ENCODE measurements at regions not wholly inside any gene's neighbourhood (a gene's known extent, or its start where the extent isn't known, plus 50 kb on each side); places are given as distances from the start of the nearest gene placed in this dataset.

GRCh38 chr1:70863239-70863638 lies 184.4 kb downstream of the PTGER3 start:
- H3K79me2 ChIP-seq = no peaks in the 10 kb centered on the region
- no peaks in the 10 kb centered on the region for H3K9me3 ChIP-seq (ENCODE audit: low read depth)
- H2AFZ ChIP-seq = no peak overlapping the region
- no peak overlapping the region for H3K4me2 ChIP-seq
- H4K20me1 ChIP-seq (ENCODE audit: insufficient read depth, poor library complexity, severe bottlenecking) = no peaks in the 10 kb centered on the region
- TF ChIP-seq EZH2phosphoT487 (IDR thresholded peaks at IDR 0.05; ENCODE audit: low read depth, severe bottlenecking, unreplicated experiment) (no peak), EZH2 (IDR thresholded peaks at IDR 0.05; ENCODE audit: borderline replicate concordance) (no peak), CTCF (IDR thresholded peaks at IDR 0.05; ENCODE audit: poor library complexity) (no peak)
- DNase-seq (ENCODE audit: low spot score) = no peak
- 77% methylated on average over 1 of the region's 1 CpG for WGBS (ENCODE audit: low lambda C conversion rate, missing lambda C conversion rate)
- H3K9me2 ChIP-seq (replicated peaks; ENCODE audit: insufficient read depth) = no peaks in the 10 kb centered on the region
- H3K4me3 ChIP-seq = no peak overlapping the region
- no peaks in the 10 kb centered on the region for H3K36me3 ChIP-seq (replicated peaks; ENCODE audit: insufficient read depth, low read depth)
- H3K27me3 ChIP-seq = no peaks in the 10 kb centered on the region
- H3K27ac ChIP-seq = no peak overlapping the region
- H3K4me1 ChIP-seq (ENCODE audit: insufficient read depth) = no peaks in the 10 kb centered on the region

GRCh38 chr1:70864302-70864701 lies 183.3 kb downstream of the PTGER3 start:
- TF ChIP-seq EZH2 (IDR thresholded peaks at IDR 0.05; ENCODE audit: borderline replicate concordance) (no peak), CTCF (IDR thresholded peaks at IDR 0.05; ENCODE audit: poor library complexity) (no peak), EZH2phosphoT487 (IDR thresholded peaks at IDR 0.05; ENCODE audit: low read depth, severe bottlenecking, unreplicated experiment) (no peak)

GRCh38 chr1:70866542-70867264 lies 180.9 kb downstream of the PTGER3 start:
- H3K27ac ChIP-seq = no peak overlapping the region
- 58% methylated on average over 4 of the region's 4 CpGs for WGBS (ENCODE audit: low lambda C conversion rate, missing lambda C conversion rate)
- H4K20me1 ChIP-seq (ENCODE audit: insufficient read depth, poor library complexity, severe bottlenecking) = no peaks in the 10 kb centered on the region

More at GRCh38 chr1:70864302-70864701, 183.3 kb downstream of the PTGER3 start:
- no peak for DNase-seq (ENCODE audit: low spot score)
- H3K4me3 ChIP-seq = no peak overlapping the region
- WGBS (ENCODE audit: low lambda C conversion rate, missing lambda C conversion rate) = 68% methylated on average over 2 of the region's 2 CpGs
- no peaks in the 10 kb centered on the region for H3K79me2 ChIP-seq
- H3K9me3 ChIP-seq (ENCODE audit: low read depth) = no peaks in the 10 kb centered on the region
- no peaks in the 10 kb centered on the region for H3K9me2 ChIP-seq (replicated peaks; ENCODE audit: insufficient read depth)
- H3K4me1 ChIP-seq (ENCODE audit: insufficient read depth) = no peaks in the 10 kb centered on the region
- no peak overlapping the region for H3K4me2 ChIP-seq
- no peaks in the 10 kb centered on the region for H3K27me3 ChIP-seq
- H4K20me1 ChIP-seq (ENCODE audit: insufficient read depth, poor library complexity, severe bottlenecking) = no peaks in the 10 kb centered on the region
- H3K36me3 ChIP-seq (replicated peaks; ENCODE audit: insufficient read depth, low read depth) = no peaks in the 10 kb centered on the region
- H2AFZ ChIP-seq = no peak overlapping the region
- no peak overlapping the region for H3K27ac ChIP-seq

More at GRCh38 chr1:70866542-70867264, 180.9 kb downstream of the PTGER3 start:
- Histone ChIP-seq H3K4me2 (no peak overlapping the region), H3K79me2 (no peaks in the 10 kb centered on the region), H3K4me1 (ENCODE audit: insufficient read depth) (no peaks in the 10 kb centered on the region), H3K27me3 (no peaks in the 10 kb centered on the region), H2AFZ (no peak overlapping the region), H3K36me3 (replicated peaks; ENCODE audit: insufficient read depth, low read depth) (no peaks in the 10 kb centered on the region), H3K9me2 (replicated peaks; ENCODE audit: insufficient read depth) (no peaks in the 10 kb centered on the region), H3K4me3 (no peak overlapping the region), H3K9me3 (ENCODE audit: low read depth) (no peaks in the 10 kb centered on the region)
- TF ChIP-seq EZH2 (IDR thresholded peaks at IDR 0.05; ENCODE audit: borderline replicate concordance) = no peak
- no peak for TF ChIP-seq EZH2phosphoT487 (IDR thresholded peaks at IDR 0.05; ENCODE audit: low read depth, severe bottlenecking, unreplicated experiment)
- no peak for TF ChIP-seq CTCF (IDR thresholded peaks at IDR 0.05; ENCODE audit: poor library complexity)
- no peak for DNase-seq (ENCODE audit: low spot score)
